HG03064 (cell line): ENCODE measurements at regions not wholly inside any gene's neighbourhood (a gene's known extent, or its start where the extent isn't known, plus 50 kb on each side); places are given as distances from the start of the nearest gene placed in this dataset.

Source experiments
- ATAC-seq: cut with Tn5 transposase; IDR thresholded peaks from one replicate; pipeline ENCODE4 v1.9.1; 2021; ENCODE audit warnings: low read depth; ENCODE audit not compliant: unreplicated experiment

DNA sequence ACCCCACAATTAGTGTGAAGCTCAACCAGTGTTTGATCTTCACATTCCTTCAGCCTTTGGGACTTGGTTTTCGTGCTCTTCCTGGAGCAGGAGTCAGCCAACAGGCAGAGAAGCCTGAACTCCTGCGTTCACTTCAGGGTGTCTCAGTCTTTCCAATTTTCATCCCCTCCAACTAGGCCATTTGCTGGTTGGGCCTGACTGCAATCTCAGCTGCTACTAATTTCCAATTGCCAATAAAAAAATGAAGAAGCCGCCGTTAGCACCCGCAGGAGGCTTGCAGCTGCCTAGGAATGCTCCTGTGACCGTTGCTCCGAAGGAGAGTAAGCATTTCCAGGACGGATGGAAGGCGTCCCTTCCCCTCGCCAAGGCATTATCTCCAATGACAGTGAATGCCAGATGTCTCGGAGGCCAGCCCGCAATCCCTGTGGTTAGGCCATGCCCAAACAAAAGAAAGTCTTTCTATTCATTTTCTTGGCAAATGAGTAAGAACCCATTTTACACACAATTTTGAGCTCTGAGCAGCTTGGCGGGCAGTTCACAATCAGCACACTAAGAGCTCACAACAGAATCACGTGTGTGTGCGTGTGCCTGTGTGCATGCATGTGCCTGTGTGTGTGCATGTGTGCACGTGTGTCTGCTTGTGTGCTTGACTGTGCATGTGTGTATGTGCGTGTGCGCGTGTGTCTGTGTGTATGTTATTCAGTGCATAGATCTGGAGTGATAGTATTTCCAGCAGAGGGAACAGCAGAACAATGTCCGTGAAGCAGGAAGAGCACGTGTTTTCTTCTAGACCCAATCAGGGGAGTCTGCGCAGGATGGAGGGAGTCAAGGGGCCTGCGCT is 301.2 kb downstream of the SMOC2 start:
- ATAC-seq: no peak

DNA sequence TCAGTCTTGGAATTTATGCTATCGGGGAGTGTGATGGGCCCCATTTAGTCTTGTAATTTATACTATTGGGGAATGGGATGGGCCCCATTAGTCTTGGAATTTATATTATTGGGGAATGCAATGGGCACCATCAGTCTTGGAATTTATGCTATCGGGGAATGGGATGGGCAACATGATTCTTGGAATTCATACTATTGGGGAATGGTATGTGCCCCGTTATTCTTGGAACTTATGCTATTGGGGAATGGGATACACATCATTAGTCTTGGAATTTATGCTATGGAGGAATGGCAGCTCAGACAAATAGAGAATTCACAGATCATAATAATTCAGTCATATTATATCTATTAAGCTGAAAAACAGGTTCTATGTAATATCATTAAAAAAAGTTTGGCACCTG is 300.3 kb downstream of the SMOC2 start:
- no peak for ATAC-seq

DNA sequence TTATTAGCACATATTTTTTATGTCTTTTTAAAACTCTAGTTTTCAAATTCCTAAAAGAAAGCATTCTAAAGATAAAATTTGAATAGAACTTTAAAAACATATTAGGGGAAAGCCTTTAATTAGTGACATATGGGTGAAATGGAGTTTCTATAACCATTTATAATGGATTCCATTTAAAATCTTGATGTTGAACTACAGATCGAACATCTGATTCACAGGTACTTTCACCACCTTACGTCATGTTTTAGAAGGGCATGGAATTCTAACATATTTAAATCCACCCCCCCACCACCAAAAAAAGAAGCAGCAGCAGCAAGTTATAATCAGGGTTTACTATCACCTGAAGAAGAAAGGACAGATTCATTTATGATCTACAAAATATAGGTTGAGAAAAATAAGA is 298.4 kb downstream of the SMOC2 start:
- no peak for ATAC-seq

DNA sequence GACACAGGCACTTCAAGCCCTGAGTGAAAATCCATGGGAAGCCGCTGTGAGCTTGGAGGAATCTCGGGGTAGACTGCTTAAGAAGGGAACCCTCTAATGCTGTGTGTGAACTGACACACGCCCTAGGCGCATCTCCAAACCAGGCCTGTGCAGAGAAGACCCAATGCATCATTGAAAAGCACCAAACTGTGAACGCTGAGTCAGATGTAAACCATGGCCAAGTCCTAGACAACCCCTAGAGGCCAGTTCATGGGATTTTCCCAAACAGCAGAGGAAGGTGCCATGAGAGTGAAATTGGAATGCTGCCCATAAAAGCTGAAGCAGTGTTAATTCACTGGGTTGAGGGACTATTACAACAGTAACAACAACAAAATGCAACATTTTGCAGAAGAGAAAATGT is 296.5 kb downstream of the SMOC2 start:
- ATAC-seq: no peak

DNA sequence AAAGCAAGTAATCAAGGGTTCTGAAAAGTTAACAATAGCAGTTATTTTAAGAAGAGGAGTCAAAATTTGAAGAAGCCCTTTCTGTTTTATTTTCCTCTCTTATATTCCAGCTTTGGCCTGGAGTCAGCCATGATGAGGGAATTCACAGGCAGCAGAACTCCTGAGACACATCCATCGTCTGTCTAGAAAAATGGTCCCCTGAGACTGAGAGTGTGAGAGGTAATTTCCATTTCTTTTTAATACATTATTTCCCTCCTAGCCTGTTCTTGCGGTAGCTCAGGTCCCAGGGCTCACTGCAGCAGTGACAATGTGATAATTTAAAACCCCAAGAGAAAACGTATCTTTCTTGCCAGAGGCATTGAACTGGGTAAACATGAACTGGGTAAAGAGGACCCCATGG is 296.0 kb downstream of the SMOC2 start:
- no peak for ATAC-seq

DNA sequence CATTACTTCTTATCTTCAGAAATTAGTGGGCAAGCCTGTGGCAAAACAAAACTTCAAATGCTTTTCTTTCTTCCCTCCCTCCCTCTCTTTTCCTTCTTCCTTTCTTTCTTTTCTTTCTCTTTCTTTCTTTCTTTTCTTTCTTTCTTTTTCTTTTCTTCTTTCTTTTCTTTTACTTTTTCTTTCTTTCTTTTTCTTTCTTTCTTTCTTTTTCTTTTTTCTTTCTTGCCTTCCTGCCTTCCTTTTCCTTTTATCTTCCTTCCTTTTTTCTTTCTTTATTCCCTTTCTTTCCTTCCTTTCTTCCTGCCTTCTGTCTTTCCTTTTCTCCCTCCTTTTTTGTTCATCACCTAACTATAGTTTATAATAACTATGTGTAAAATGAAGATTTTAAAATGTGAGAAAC is 295.1 kb downstream of the SMOC2 start:
- ATAC-seq: no peak

DNA sequence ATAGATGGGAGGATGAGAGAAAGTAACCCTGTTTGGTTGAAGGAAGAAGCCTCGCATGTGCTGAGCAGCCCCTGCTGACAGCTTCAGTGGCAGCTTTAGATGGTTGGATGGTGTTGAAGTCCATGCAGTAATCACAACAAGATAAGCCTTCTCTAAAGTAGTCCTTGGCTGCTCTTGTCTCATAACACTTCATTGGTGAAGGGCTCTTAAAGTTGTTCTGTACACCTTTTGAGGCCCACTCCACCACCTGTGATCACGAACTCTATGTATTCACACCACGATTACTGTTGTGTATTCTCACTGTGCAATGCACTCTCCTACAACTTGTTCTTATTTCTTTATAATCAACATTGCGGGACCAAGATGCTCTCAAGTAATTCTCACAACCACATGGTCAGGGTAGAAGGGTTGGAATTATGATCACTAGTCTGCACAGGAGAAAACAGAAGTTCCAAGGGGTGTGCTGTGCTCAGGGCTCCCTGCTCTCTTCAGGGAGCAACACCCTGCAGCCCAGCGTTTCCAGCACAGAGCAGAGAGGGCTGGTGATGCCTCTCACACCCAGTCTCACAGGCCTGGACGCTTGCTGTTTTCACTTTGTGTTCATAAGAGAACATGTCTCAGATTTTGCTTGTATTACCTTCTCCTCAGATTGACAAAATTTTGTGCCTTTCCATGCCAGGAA is 294.4 kb downstream of the SMOC2 start:
- no peak for ATAC-seq

DNA sequence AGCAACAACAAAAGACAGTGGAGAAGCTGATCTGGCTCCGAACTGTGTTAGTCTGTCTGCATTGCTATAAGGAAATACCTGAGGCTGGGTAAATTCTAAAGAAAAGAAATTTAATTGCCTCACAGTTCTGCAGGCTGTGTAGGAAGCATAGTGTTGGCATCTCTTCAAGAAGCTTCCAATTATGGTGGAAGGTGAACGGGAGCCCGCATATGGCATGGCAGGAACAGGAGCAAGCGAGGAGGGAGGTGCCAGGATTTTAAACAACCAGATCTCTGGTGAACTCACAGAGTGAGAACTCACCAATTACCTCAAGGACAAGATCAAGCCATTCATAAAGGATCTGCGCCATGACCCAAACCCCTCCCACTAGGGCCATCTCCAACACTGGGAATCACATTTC is 293.5 kb downstream of the SMOC2 start:
- ATAC-seq: no peak

DNA sequence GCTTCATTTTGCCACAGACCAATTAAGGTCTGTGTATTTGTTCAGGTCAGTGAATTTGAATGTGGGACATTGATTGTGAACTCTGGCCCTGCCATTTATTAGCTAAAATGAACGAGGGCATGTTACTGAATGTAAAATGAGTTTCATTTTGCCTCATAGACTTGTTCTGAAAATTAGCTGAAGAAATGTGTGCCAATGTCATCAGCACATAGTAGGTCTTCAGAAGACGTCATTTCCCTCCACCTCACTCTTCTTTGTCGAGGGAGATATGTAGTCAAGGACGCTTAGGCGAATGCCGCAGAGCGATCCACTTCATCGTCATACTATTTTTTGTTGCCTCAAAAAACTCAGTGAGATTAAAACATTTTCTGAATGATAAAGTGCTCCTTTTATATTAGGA is 291.7 kb downstream of the SMOC2 start:
- no peak for ATAC-seq

DNA sequence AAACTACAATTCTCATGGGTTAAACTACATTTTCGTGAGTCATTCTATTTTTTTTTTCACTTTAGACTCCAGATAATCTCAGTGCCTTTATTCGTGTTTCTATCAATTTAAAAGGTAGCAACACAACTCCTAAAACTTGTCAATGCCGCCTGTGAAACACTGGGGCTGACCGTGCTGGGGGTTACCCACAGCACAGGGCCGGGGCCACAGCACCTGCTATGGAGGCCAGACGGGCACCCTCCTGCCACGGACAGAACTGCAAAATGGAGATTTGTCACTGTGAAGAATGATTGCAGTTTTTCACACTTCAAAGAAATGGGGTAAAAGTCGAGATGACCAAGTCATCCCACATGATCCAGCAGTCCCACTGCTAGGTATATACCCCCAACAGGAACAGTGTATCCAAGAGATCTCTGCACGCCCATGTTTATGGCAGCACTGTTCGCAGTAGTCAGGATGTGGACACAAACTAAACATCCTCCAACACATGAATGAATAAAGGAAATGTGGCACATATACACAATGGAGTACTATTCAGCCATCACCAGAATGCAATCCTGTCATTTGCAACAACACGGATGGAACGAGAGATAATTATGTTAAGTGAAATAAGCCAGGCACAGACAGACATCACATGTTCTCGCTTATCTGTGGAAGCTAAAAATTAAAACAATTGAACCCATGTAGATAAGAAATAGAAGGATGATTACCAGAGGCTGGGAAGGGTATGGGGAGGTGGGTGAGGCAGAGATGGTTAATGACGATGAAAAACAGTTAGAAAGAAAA is 290.1 kb downstream of the SMOC2 start:
- no peak for ATAC-seq

DNA sequence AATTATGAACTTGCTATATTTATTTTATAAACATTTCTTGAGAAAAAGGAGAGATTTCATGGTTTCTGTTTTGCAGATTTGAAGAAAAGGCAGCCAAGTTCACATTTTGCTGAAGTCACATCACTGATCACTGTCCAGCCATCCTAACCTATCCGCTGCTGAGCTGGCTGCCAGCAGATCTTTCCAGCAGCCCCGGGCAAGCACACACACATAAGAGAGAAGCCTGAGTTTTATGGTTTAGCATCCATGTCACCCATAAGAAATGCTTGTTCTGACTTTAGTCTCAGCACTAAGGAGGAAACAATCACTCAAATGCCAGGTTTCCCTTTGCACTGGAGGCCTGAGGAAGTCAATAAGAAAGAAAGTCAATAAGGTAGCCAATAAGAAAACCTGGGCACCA is 287.1 kb downstream of the SMOC2 start:
- no peak for ATAC-seq

DNA sequence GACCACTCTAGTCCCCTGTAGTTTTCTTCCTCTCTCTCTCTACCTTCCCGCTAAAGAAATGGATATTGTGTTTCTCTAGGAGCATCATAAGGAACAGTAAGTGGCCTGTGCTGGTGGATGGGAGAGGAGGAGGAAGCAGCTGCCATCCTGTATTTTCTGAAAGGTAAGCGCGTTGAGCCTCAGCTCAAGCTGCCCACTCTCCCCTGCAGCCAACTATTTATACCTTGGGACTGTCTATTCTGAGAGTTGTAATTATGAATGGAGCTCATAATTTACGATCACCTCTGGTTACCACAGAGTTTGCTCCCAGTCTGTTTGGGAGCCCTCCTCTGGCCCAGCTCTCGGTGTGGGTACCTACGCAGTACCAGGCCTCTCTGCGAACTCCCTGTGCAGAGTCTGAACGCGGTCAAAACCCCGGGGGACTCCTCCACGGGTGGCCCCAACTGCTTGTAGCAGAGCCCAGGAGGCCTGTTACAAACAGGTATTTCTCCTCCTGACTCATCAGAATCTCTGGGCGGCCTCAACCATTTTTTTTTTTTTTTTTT is 285.4 kb downstream of the SMOC2 start:
- no peak for ATAC-seq

DNA sequence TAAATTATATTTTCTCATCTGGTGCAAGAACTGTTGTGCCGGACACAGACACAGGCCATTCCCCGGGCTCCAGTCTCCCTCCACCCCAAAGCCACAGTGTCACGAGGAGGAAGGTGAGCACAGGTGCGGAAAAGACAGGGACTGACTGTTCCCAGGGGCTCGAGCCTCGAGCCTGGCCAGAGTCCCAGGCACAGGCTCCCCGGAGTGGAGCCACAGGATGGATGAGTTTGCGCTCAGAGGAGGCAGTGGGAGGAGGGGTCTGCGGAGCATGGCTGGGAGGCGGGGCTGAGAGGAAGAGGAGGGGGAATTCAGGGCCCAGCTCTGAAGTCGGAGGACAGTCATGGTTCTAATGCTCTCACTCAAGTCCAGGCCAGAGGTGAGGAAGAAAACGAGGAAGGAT is 284.8 kb downstream of the SMOC2 start:
- no peak for ATAC-seq

DNA sequence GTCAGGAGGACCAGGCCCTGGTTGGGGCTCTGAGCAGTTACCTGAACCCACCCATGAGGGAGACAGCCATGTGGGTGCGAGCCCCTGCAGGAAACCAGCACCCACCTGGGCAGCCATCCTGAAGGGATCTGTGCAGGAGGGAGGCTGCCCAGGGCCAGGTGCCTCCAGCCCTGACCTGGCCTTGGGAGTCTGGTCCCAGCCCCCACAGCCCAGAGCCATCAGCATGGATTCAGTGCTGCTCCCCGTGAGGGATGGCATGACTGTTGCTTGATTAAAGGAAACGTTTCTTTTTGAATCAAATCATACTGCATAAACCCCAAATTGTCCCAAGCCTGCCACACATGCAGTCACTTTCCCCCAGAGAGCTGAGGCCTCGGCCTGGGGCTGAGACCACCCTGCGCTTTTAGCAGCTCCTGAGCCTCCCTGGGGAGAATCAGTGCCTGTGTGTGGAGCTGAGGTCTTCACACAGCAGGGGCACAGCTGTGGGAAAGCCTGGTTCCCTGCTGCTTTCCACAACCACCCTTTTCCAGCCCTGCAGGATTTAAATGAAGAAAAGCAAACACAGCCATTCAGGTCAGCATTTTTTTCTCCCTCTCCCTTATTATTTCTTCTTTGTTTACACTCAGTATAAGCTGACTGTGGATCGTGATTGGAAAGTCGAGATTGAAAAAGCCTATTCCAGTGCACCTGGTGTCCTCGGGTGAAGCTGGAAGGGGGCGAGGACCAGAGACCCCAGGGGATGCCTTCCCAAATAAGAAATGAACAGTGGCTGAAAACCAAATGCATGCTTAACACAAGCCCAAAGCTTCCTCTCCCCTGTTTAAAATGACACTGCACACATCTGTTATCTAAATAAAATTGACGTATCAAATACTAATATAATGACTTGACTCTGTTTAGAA is 283.9 kb downstream of the SMOC2 start:
- no peak for ATAC-seq

DNA sequence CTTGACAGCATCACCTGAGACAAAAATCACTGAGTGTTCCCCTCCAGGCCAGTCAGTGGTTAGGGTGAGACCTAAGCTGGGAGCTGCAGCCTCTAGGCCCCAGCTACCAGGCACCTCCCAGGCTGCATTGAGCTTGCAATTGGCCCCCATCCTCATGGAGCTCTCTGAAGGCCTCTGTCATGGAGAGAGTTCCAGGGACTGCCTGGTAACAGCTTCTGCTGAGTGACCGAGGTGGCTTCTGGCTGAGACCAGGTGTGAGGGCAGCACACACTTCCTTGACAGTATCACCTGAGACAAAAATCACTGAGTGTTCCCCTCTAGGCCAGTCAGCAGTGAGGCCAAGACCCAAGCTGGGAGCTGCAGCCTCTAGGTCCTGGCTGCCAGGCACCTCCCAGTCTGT is 283.0 kb downstream of the SMOC2 start:
- no peak for ATAC-seq

DNA sequence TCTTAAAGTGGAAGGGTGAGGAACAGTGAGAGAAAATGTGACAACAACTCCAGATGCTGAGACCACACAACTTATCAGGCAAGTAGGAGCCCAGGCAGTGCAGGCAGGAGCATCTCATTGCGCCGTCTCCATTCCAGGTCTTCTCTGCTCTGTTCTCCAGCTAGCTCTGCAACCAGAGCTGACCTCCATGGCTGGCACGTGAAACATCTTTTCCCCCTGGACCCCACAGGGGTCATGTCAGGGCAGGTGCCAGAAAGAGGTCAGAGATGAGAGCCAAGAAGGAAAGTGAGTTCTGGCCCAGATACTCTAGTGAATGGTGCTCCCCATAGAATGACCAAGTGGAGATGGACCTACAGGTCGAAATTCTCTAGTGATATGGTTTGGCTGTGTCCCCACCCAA is 281.4 kb downstream of the SMOC2 start:
- ATAC-seq: no peak

DNA sequence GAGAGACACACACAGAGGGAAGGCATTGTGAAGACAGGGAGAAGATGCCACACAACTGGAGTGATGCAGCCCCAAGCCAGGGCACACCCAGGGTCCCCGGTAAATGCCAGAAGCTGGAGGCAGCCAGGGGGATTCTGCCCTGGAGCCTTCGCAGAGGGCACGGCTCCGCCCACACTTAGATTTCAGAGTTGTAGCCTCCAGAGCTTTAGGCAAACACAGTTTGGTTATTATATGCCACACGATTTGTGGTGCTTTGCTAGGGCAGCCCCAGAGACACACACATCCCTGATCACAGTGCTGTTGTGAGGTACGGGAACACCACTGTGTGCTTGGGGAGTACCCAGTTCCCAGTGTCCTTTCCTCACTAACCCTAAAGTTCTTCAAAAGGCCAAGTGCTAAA is 280.6 kb downstream of the SMOC2 start:
- ATAC-seq: no peak

DNA sequence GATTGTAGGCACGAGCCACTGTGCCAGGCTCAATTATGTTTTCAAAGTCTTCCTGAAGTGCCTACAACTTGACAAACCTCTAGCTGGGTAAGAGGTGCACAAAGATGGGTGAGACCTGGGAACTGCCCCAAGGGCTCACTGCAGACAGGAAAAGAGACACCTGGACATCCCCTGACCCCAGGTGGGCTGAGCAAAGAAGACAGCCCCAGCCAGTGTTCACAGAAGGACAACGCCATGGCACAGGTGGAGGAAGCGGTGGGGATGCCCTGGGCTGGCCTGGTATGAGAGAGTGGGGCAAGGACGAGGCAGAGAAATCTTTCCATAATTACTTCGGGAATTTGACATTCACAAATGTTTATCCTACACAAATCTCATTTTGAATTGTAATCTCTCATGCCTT is 278.9 kb downstream of the SMOC2 start:
- no peak for ATAC-seq

DNA sequence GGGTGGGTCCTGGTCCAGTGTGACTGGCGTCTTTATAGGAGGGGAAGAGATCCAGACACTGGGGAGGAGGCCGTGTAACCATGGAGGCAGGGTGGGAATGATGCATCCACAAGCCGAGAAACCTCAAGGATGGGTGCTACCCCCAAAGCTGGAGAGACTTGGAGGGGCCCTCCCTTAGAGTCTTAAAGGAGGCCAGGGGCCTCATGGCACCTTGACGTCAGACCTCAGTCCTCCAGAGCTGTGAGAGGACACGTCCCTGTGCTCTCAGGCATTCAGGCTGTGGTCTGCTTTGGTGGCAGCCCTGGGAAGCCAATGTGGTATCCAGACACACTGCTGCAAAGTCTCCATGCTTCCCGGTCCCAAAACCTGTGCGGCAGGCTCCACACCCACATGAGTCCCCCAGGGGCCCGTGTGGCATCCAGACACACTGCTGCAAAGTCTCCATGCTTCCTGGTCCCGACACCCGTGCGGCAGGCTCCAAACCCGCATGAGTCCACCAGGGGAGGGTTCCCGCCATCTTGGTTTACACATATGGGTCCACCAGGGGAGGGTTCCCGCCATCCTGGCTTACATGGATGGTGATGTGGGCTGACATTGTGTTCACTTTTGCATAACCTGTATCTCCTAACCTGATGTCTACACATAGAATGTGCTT is 278.0 kb downstream of the SMOC2 start:
- ATAC-seq: no peak
